ENCODE measurements at regions not wholly inside any gene's neighbourhood (a gene's known extent, or its start where the extent isn't known, plus 50 kb on each side); places are given as distances from the start of the nearest gene placed in this dataset.

- H3K4me1 ChIP-seq (ENCODE audit: insufficient read depth, low read length) = no peaks in the 10 kb centered on the region
- no peak overlapping the region for H2AFZ ChIP-seq (ENCODE audit: low read length)
- POLR2A ChIA-PET (ENCODE audit: unreplicated experiment) = no interaction called here
- no peaks in the 10 kb centered on the region for H3F3A ChIP-seq (ENCODE audit: low read length, unreplicated experiment)
- DNase-seq = no peak
- no peaks in the 10 kb centered on the region for H3K9me2 ChIP-seq (replicated peaks; ENCODE audit: low read length)
- no peak for ATAC-seq
- CTCF ChIA-PET = no interaction called here
- no peaks in the 10 kb centered on the region for H3K79me2 ChIP-seq (ENCODE audit: low read length)
- no peaks in the 10 kb centered on the region for H4K20me1 ChIP-seq (ENCODE audit: low read length)
- H3K9me3 ChIP-seq (ENCODE audit: low read length) = no peaks in the 10 kb centered on the region
- H3K27ac ChIP-seq (ENCODE audit: low read length) = no peak overlapping the region
- H3K27me3 ChIP-seq (ENCODE audit: low read length) = no peaks in the 10 kb centered on the region
- no peak overlapping the region for H3K4me2 ChIP-seq (ENCODE audit: low read length)
- no peak for TF ChIP-seq EZH2 (IDR thresholded peaks at IDR 0.05; ENCODE audit: low read length, unreplicated experiment)
- TF ChIP-seq EZH2phosphoT487 (IDR thresholded peaks at IDR 0.05; ENCODE audit: borderline replicate concordance, low read length) = no peak
- TF ChIP-seq CTCF (conservative IDR thresholded peaks at IDR 0.05; ENCODE audit: low read depth, low read length) = no peak
- no peak overlapping the region for H3K4me3 ChIP-seq (ENCODE audit: low read length)
- no TSS peak for BruUV-seq (replicated peaks)
- no peaks in the 10 kb centered on the region for H3K36me3 ChIP-seq (ENCODE audit: low read depth, low read length)
- no peak overlapping the region for H3K9ac ChIP-seq (ENCODE audit: low read length)
- intact Hi-C loops (cut with micrococcal nuclease) = no loop called here
These were observed 94.1 kb upstream of the SLC14A2 start for GRCh38 chr18:45521136-45521535.

GRCh38 chr18:45521777-45522176, 93.5 kb upstream of the SLC14A2 start:
- Histone ChIP-seq H3K4me3 (ENCODE audit: low read length) (no peak overlapping the region), H3K36me3 (ENCODE audit: low read depth, low read length) (no peaks in the 10 kb centered on the region), H3F3A (ENCODE audit: low read length, unreplicated experiment) (no peaks in the 10 kb centered on the region), H2AFZ (ENCODE audit: low read length) (no peak overlapping the region), H3K79me2 (ENCODE audit: low read length) (no peaks in the 10 kb centered on the region), H3K9me2 (replicated peaks; ENCODE audit: low read length) (no peaks in the 10 kb centered on the region), H3K9ac (ENCODE audit: low read length) (no peak overlapping the region), H3K27me3 (ENCODE audit: low read length) (no peaks in the 10 kb centered on the region), H3K9me3 (ENCODE audit: low read length) (no peaks in the 10 kb centered on the region), H3K4me2 (ENCODE audit: low read length) (no peak overlapping the region), H3K4me1 (ENCODE audit: insufficient read depth, low read length) (no peaks in the 10 kb centered on the region), H3K27ac (ENCODE audit: low read length) (no peak overlapping the region), H4K20me1 (ENCODE audit: low read length) (no peaks in the 10 kb centered on the region)
- ChIA-PET POLR2A (ENCODE audit: unreplicated experiment) (no interaction called here), CTCF (no interaction called here)
- intact Hi-C loops (cut with micrococcal nuclease) = no loop called here
- TF ChIP-seq EZH2phosphoT487 (IDR thresholded peaks at IDR 0.05; ENCODE audit: borderline replicate concordance, low read length) = no peak
- TF ChIP-seq CTCF (conservative IDR thresholded peaks at IDR 0.05; ENCODE audit: low read depth, low read length) = no peak
- no peak for TF ChIP-seq EZH2 (IDR thresholded peaks at IDR 0.05; ENCODE audit: low read length, unreplicated experiment)
- DNase-seq (no peak), ATAC-seq (no peak)
- no TSS peak for BruUV-seq (replicated peaks)

GRCh38 chr18:45522371-45522770, 92.9 kb upstream of the SLC14A2 start:
- BruUV-seq (replicated peaks) = no TSS peak
- Histone ChIP-seq H2AFZ (ENCODE audit: low read length) (no peak overlapping the region), H3K9me3 (ENCODE audit: low read length) (no peaks in the 10 kb centered on the region)

More at GRCh38 chr18:45522371-45522770, 92.9 kb upstream of the SLC14A2 start:
- ChIA-PET POLR2A (ENCODE audit: unreplicated experiment) (no interaction called here), CTCF (no interaction called here)
- Histone ChIP-seq H3K9ac (ENCODE audit: low read length) (no peak overlapping the region), H4K20me1 (ENCODE audit: low read length) (no peaks in the 10 kb centered on the region), H3F3A (ENCODE audit: low read length, unreplicated experiment) (no peaks in the 10 kb centered on the region), H3K27ac (ENCODE audit: low read length) (no peak overlapping the region), H3K36me3 (ENCODE audit: low read depth, low read length) (no peaks in the 10 kb centered on the region), H3K4me2 (ENCODE audit: low read length) (no peak overlapping the region), H3K79me2 (ENCODE audit: low read length) (no peaks in the 10 kb centered on the region), H3K27me3 (ENCODE audit: low read length) (no peaks in the 10 kb centered on the region), H3K4me1 (ENCODE audit: insufficient read depth, low read length) (no peaks in the 10 kb centered on the region), H3K9me2 (replicated peaks; ENCODE audit: low read length) (no peaks in the 10 kb centered on the region), H3K4me3 (ENCODE audit: low read length) (no peak overlapping the region)
- no peak for TF ChIP-seq CTCF (conservative IDR thresholded peaks at IDR 0.05; ENCODE audit: low read depth, low read length)
- no peak for TF ChIP-seq EZH2phosphoT487 (IDR thresholded peaks at IDR 0.05; ENCODE audit: borderline replicate concordance, low read length)
- no peak for TF ChIP-seq EZH2 (IDR thresholded peaks at IDR 0.05; ENCODE audit: low read length, unreplicated experiment)
- intact Hi-C loops (cut with micrococcal nuclease) = no loop called here
- no peak for DNase-seq
- ATAC-seq = no peak

Data from PC-3 (cell line).